DMS 273 treated with DMSO at 0.1 percent for 48 hours (cell line): ENCODE measurements at regions not wholly inside any gene's neighbourhood (a gene's known extent, or its start where the extent isn't known, plus 50 kb on each side); places are given as distances from the start of the nearest gene placed in this dataset.
A peak's percentile ranks its signal among the peaks of the same experiment; 100 is the strongest.
"Not testable (repeated sequence)": the region's sequence is repeated elsewhere in the genome, so short reads cannot be mapped to it uniquely, and the experiment has no call there.

Experiments used
- DNase-seq: peaks from one replicate; lab custom pipeline; 2025; lab: John Stamatoyannopoulos, UW

- DNase-seq: peak; percentile 89
These were observed 53.5 kb downstream of the FSCB start for GRCh38 chr14:44453433-44454171.

GRCh38 chr14:44450232-44450631 lies 56.9 kb downstream of the FSCB start:
- not testable (repeated sequence) for DNase-seq

GRCh38 chr14:44449680-44450079 lies 57.4 kb downstream of the FSCB start:
- no peak for DNase-seq

GRCh38 chr14:44448951-44449358 lies 58.1 kb downstream of the FSCB start:
- DNase-seq: no peak

- DNase-seq: no peak
These were observed 60.1 kb downstream of the FSCB start for GRCh38 chr14:44446965-44447364.

- DNase-seq: no peak
These were observed 62.6 kb downstream of the FSCB start for GRCh38 chr14:44444454-44444853.

- DNase-seq: no peak
These were observed 68.1 kb downstream of the FSCB start for GRCh38 chr14:44438936-44439335.

GRCh38 chr14:44438221-44438620 lies 68.9 kb downstream of the FSCB start:
- DNase-seq: no peak

GRCh38 chr14:44436458-44436857 lies 70.6 kb downstream of the FSCB start:
- no peak for DNase-seq

- DNase-seq: no peak
These were observed 78.7 kb downstream of the FSCB start for GRCh38 chr14:44428231-44428945.

GRCh38 chr14:44422699-44423098 lies 84.4 kb downstream of the FSCB start:
- DNase-seq: no peak

GRCh38 chr14:44420226-44420625 lies 86.9 kb downstream of the FSCB start:
- DNase-seq: no peak

GRCh38 chr14:44418856-44419255 lies 88.2 kb downstream of the FSCB start:
- DNase-seq: no peak

- no peak for DNase-seq
These were observed 89.3 kb downstream of the FSCB start for GRCh38 chr14:44417809-44418208.

GRCh38 chr14:44414646-44415045 lies 92.4 kb downstream of the FSCB start:
- no peak for DNase-seq

- DNase-seq: no peak
These were observed 94.1 kb downstream of the FSCB start for GRCh38 chr14:44412858-44413569.

GRCh38 chr14:44405011-44405486 lies 102.0 kb downstream of the FSCB start:
- DNase-seq: no peak

- no peak for DNase-seq
These were observed 102.5 kb downstream of the FSCB start for GRCh38 chr14:44404599-44404998.

- no peak for DNase-seq
These were observed 103.0 kb downstream of the FSCB start for GRCh38 chr14:44404036-44404435.

GRCh38 chr14:44403193-44403592 lies 103.9 kb downstream of the FSCB start:
- DNase-seq: no peak

GRCh38 chr14:44396226-44396625 lies 110.9 kb downstream of the FSCB start:
- no peak for DNase-seq

GRCh38 chr14:44392984-44393383 lies 114.1 kb downstream of the FSCB start:
- no peak for DNase-seq

GRCh38 chr14:44388306-44388705 lies 118.8 kb downstream of the FSCB start:
- peak; percentile 35 for DNase-seq
